RWPE1 (cell line): ENCODE measurements at regions not wholly inside any gene's neighbourhood (a gene's known extent, or its start where the extent isn't known, plus 50 kb on each side); places are given as distances from the start of the nearest gene placed in this dataset.

Source experiments
- CTCF ChIA-PET: fragments of 350-600 bp; sonication (Branson Sonifier 250); formaldehyde crosslinking; extraction: SDS; loops from one replicate; lab custom pipeline; 2021; lab: Yijun Ruan, JAX
- POLR2A ChIA-PET: fragments of 400-600 bp; formaldehyde crosslinking; extraction: SDS; loops from one replicate; lab custom pipeline; 2020; ENCODE audit warnings: antibody characterized with exemption; ENCODE audit not compliant: low non-redundant PET; lab: Yijun Ruan, JAX
- DNase-seq: peaks from one replicate; pipeline ENCODE4 v3.0.0; 2012; ENCODE audit warnings: low spot score
- H3K27ac ChIP-seq: fragments of 450-650 bp; 2 replicates; pipeline ENCODE4 v1.5.1; 2017
- TF ChIP-seq, protein P1 (sequence below): fragments of 450-650 bp; conservative IDR thresholded peaks from 2 replicates; pipeline ENCODE4 v1.5.1; 2017; ENCODE audit warnings: low read depth, mild to moderate bottlenecking

DNA sequence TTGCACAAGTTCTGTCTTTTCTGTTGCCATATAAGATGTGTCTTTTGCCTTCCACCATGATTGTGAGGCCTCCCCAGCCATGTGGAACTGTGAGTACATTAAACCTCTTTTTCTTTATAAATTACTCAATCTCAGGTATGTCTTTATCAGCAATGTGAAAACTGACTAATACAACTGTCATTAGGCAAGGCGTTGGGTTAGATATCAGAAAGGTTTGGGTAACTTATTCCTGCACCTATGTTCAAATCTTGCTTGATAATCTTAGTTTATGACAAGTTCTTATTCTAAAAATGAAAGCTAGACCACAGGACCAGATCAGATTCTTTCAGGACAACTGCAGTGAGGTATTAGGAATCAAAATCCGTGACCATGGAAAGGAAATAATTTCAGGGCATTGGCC, 160.6 kb upstream of the BDNF start:
- no peak for DNase-seq
- TF ChIP-seq, protein P1, sequence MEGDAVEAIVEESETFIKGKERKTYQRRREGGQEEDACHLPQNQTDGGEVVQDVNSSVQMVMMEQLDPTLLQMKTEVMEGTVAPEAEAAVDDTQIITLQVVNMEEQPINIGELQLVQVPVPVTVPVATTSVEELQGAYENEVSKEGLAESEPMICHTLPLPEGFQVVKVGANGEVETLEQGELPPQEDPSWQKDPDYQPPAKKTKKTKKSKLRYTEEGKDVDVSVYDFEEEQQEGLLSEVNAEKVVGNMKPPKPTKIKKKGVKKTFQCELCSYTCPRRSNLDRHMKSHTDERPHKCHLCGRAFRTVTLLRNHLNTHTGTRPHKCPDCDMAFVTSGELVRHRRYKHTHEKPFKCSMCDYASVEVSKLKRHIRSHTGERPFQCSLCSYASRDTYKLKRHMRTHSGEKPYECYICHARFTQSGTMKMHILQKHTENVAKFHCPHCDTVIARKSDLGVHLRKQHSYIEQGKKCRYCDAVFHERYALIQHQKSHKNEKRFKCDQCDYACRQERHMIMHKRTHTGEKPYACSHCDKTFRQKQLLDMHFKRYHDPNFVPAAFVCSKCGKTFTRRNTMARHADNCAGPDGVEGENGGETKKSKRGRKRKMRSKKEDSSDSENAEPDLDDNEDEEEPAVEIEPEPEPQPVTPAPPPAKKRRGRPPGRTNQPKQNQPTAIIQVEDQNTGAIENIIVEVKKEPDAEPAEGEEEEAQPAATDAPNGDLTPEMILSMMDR: no peak
- ChIA-PET POLR2A (no interaction called here), CTCF (no interaction called here)
- H3K27ac ChIP-seq: no peak overlapping the region

DNA sequence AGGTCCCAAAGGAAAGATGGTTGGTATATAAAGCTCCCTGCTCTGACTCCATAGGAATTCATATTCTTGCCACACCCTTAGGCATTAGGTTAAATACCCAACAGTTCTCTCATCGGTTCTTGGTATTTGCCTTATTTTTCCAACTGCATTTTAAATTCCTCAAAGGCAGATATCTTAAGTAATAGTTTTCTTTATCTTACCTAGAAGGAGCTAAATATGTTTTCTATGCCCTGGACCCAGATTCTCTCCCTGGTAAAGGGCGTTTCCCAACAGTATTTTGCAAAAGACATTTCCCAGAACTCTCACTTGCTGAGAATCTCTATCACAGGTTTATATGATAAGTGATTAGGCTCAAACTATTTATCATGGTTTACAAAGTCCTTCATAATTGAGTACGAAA, 158.6 kb upstream of the BDNF start:
- DNase-seq: no peak
- CTCF ChIA-PET: interaction anchor here (0.7 kb wide), 1 partner anchor 1160 kb away, joined by 3 read pairs; no protein-coding TSS in a partner anchor
- POLR2A ChIA-PET: no interaction called here
- TF ChIP-seq, protein P1: no peak
- no peak overlapping the region for H3K27ac ChIP-seq

DNA sequence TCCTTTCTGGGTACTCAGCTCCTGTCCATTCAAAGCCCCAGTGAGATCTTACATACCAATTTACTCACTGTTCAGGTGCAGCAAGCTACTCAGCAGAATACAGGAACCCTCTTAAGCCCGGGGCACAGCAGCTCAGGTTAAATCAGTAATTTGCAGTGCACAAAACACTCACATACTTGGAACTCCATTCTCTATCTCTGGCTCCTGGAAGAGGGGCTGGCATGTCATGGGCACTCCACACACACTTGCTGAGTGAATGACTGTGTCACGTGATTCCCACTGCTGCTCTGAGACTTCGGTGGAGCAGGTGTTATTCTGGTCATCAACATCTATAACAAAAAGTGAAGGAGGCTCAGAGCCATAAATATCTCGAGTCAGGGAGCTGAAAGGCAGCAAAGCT, 157.3 kb upstream of the BDNF start:
- H3K27ac ChIP-seq: no peak overlapping the region
- ChIA-PET POLR2A (no interaction called here), CTCF (interaction anchor here (0.6 kb wide), 1 partner anchor 1006 kb away, joined by 3 read pairs; no protein-coding TSS in a partner anchor)
- TF ChIP-seq, protein P1: no peak
- DNase-seq: no peak

DNA sequence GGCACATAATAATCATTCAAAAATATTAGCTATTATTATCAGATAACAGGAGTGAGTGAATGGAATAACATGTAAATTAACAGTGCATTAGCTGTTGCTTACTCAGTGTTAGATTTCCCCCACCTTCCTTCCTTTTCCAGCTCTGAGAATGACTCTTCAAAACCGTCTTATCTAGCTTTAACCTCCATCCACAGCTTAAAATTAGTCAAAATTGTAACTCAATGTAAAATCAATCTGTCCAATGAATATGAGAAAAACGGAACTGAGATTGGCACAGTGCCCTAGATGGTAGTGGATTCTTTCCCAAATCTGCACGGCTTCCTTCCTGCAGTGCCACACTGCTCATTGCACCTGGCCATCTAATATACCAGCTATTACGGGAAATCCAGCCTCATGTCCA, 156.8 kb upstream of the BDNF start:
- DNase-seq: no peak
- CTCF ChIA-PET: no interaction called here
- TF ChIP-seq, protein P1: no peak
- H3K27ac ChIP-seq: no peak overlapping the region
- POLR2A ChIA-PET: no interaction called here

DNA sequence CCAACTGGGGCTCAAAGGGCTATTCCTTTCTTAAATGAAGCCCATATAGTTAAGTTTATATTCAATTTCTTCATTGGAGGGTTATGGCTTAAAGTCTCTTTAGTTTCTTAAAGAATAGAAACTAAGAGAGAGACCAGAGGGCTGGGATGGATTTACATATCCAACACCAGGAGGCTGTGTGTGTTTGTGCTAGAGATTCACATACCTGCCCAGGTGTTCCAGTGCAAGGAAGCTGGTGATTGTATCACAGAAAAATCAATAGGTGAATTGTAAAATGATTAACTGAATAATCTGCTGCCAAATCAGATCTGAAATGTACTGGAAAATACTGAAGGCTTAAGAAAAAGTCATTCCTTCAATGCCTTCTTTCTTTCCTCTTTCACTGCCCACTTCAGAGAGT, 148.2 kb upstream of the BDNF start:
- no peak for DNase-seq
- H3K27ac ChIP-seq: no peak overlapping the region
- TF ChIP-seq, protein P1: no peak
- ChIA-PET POLR2A (no interaction called here), CTCF (no interaction called here)

DNA sequence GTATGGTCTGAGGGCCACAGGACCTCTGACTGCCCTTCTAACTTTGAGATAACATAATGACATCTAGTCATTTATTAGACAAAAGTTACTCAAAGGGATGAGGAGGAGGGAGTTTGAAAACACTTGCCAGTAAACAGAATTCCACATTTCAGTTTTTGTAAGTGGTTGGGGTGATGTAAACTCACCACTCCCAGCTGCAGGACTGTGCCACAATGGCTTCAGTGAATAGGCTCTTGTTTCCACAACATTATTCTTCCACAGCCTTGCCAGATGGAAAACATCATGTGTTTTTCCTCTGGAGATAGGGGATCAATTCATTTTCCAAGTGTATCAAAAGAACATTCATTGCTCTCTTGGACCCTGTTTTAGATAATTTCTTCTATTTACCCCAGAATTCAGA, 147.2 kb upstream of the BDNF start:
- DNase-seq: no peak
- ChIA-PET POLR2A (no interaction called here), CTCF (interaction anchor here (0.5 to 0.6 kb wide), 2 partner anchors 25 to 131 kb away, joined by 3 to 4 read pairs; no protein-coding TSS in a partner anchor)
- H3K27ac ChIP-seq: no peak overlapping the region
- TF ChIP-seq, protein P1: no peak
